ENCODE measurements at regions not wholly inside any gene's neighbourhood (a gene's known extent, or its start where the extent isn't known, plus 50 kb on each side); places are given as distances from the start of the nearest gene placed in this dataset.

DNA sequence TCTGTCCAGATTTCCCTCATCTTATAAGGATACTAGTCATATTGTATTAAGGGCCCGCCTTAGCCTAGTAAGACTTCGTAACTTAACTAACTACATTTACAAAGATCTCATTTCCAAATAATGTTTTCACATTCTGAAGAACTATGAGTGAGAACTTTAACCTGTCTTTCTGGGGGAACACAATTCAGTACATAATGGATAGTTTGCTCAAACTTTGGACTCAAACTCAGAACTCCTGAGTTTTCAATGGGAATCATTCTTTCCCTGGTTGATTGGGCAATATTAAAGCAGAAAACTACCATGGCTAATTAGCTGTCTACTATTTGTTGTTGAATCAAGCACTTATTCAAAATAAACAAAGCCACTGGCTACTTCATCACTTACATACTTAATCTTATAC is 522.9 kb downstream of the REEP3 start:
- TF ChIP-seq POLR2AphosphoS5 (IDR thresholded peaks at IDR 0.05; ENCODE audit: low read depth, low read length) (no peak), POLR2A (IDR thresholded peaks at IDR 0.05; ENCODE audit: low read depth, low read length) (no peak)

Data from GM12892 (cell line).